Stimulated activated CD4-positive, alpha-beta T cell treated with anti-CD3 and anti-CD28 coated beads, TNF-alpha, amount 100 ng/mL, for 24 hours (primary cell): ENCODE measurements at regions not wholly inside any gene's neighbourhood (a gene's known extent, or its start where the extent isn't known, plus 50 kb on each side); places are given as distances from the start of the nearest gene placed in this dataset.
"Not testable (repeated sequence)": the region's sequence is repeated elsewhere in the genome, so short reads cannot be mapped to it uniquely, and the experiment has no call there.

Source experiments
- DNase-seq, 3 experiments: peaks; one replicate each; pipeline ENCODE4 v3.0.0-alpha.2; 2020; ENCODE audit warnings: low read depth in 3 of 3

DNA sequence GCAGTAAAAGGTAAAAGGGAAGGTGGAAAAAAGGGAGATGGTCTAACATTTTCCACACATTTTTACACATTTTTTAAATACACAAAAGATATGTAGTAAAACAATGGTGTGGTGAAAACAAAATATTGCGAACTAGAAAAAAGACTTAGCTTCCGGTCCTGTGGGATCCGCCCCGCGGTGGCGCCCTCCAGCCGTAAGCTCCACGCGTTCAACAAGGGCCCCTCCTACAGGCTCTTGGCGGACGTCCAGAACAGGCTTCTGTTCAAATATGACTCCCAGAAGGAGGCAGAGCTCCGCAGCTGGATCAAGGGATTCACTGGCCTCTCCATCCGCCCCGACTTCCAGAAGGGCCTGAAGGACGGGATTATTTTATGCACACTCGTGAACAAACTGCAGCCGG is 134.1 kb upstream of the TEKT4 start:
- DNase-seq: not testable (repeated sequence)

DNA sequence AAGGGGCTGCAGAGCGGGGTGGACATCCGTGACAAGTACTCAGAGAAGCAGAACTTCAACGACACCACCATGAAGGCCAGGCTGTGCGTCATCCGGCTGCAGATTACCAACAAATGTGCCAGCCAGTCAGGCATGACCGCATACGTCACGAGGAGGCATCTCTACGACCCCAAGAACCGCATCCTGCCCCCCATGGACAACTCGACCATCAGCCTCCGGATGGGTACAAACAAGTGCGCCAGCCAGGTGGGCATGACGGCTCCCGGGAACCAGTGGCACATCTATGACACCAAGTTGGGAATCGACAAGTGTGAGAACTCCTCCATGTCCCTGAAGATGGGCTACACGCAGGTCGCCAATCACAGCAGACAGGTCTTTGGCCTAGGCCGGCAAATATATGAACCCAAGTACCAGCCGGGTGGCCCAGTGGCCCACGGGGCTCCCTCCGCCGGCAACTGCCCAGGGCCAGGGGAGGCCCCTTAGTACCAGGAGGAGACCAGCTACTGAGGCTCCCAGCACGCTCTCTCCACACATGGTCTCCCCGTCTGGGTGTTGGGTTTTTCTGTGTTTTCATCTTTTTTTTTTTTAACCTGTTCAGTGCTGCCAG is 133.4 kb upstream of the TEKT4 start:
- DNase-seq: not testable (repeated sequence)

DNA sequence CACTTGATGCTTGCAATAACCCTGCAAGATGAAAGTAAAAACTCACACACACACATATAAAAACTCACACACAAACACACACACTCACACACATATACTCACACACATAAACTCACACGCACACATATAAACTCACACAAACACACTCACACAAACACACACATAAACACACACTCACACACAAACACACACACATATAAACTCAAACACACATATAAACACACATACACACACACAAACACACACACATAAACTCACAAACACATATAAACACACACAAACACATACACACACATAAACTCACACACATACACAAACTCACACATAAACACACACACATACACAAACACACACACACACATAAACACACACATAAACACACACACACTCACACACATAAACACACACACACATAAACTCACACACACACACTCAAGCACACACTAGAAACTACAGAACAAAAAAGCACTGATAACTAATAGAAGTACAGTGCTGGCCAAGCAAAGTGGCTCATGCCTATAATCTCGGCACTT is 117.7 kb upstream of the TEKT4 start:
- DNase-seq: no peak

DNA sequence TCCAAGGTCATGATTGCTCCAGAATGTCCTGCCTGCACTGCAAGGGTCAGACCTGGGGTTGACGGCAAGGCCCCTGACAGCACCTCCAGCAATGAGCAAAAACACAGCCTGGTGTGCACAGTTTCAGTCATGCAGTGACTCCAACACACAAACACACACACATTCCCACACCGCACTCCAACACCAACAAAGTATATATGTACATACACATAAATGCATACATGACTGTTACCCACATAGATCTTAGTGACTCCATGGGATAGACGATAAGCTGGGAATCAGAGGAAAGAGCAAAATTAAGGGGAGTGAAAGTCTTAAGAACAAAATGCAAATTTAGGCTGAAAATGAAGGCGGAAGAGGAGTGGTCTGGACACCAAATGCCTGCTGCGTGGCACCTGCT is 112.7 kb upstream of the TEKT4 start:
- no peak for DNase-seq

DNA sequence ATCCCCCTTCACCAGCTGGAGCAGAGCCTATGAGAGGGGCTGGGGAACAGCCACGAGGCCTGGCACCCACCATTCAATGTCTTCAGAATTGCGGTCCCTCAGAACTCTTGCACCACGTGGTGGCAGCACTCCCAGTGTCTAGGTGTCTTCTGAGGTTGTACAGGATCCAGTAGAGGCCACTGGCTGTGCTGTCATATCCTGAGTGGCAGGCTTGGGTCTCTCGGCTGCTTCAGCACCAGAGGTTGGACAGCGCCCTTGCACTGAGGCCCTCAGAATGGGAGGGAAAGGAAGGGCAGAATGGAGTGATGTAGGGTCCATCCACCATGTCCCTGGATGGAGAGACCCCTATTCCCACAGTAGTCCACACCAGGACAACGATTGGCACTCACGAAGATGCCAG is 112.0 kb upstream of the TEKT4 start:
- no peak for DNase-seq

DNA sequence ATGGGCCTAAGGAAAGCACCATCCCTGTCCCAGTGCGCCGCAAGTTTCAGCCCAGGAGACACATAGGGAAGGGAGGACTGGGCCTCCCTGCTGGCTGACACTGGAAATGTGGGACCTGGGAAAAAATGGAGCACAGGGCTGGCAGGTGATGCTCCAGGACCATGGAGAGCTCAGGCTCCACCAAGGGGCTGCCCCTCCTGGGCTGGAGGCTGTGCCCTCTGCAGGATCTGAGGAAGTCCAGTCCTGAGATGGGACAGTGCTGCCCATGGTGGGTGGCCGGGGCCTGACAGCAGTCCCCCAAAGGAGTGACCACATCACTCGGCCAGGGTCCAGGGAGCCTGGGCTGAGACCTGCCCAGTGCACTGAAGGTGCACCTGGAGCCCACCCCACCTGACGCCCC is 108.6 kb upstream of the TEKT4 start:
- no peak for DNase-seq

DNA sequence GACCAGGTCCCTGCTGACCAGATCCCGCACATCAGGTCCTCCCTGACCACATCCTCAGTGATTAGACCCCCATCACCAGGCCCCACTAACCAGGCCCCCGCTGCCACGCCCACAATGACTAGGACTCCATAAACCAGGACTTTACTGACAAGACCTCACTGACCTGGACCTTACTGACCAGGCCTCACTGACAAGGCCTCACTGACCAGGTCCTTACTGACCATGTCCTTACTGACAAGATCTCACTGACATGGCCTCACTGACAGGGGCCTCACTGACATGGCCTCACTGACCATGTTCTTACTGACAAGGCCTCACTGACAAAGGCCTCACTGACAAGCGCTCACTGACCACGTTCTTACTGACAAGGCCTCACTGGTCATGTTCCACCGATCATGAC is 107.9 kb upstream of the TEKT4 start:
- DNase-seq: no peak

DNA sequence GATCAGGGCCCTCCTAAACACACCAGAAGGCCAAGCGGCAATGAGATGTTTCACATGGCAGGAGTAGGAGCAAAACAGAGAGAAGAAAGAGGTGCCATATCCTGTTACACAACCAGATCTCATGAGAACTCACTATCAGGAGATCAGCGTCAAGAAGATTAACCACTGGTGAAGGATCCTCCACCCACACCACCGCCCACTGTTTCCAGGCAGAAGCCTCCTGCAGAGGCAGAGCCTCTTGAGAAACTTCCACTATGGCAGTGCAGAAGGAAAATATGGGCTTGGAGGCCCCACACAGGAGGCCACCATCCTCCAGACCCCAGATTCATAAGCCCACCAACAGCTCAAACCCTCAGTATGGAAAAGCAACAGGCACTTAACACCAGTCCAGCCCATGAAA is 106.9 kb upstream of the TEKT4 start:
- DNase-seq: peak in 1 of 3 experiments; percentile 27

DNA sequence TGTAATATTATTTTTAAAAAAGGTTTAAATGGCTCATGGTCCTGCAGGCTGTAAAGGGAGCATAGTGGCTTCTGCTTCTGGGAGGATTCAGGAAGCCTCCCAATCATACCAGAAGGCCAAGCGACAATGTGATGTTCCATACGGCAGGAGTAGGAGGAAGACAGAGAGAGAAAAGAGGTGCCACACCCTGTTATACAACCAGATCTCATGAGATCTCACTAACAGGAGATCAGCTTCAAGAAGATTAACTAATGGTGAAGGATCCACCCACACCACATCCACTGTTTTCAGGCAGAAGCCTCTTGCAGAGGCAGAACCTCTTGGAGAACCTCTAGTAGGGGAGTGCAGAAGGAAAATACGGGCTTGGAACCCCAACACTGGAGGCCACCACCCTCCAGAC is 103.9 kb upstream of the TEKT4 start:
- DNase-seq: no peak

DNA sequence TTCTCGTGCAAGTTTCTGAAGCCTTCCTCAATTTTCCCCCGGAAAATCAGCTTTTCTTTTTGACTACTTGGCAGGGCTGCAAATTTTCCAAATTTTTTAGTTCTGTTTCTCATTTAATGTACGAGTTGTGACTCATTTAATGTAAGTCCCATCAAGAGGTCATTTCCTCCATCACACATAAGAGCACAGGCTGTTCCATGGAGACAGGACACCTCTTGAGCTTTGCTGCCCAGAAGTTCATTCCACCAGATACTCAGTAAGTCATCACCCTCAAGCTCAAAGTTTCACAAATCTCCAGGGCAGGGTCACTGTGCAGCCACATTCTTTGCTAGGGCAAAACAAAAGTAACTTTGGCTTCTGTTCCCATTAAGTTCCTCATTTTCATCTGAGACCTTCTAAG is 101.5 kb upstream of the TEKT4 start:
- no peak for DNase-seq

DNA sequence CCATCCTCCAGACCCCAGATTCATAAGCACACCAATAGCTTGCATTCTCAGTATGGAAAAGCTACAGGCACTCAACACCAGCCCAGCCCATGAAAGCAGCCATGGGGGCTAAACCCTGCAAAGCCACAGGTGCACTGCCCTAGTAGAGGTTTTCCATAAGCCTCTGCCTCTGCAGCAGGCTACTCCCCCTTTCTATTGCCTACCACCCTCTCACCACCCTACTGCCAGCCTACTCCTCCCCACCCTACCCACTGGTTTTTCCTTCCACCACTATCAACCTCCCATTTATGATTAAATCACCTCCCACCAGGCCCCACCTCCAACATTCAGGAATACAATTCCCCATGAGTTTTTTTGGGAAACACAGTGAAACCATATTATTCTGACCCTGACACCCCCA is 96.4 kb upstream of the TEKT4 start:
- DNase-seq: no peak

DNA sequence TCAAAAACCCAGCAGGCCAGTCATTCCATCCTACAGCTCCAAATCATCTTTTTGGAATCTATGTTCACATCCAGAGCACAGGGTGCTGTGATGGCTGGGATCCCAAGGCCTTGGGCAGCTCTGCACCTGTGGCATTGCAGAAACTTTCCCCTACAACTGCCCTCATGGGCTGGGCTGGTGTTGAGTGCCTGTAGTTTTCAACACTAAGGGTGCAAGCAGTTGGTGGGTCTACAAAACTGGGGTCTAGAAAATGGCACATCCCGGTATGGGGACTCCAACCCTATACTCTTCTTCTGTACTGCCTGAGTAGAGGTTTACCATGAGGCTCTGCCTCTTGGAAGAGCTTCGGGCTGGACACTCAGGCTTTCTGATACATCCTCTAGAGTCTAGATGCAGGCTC is 95.2 kb upstream of the TEKT4 start:
- DNase-seq: no peak

DNA sequence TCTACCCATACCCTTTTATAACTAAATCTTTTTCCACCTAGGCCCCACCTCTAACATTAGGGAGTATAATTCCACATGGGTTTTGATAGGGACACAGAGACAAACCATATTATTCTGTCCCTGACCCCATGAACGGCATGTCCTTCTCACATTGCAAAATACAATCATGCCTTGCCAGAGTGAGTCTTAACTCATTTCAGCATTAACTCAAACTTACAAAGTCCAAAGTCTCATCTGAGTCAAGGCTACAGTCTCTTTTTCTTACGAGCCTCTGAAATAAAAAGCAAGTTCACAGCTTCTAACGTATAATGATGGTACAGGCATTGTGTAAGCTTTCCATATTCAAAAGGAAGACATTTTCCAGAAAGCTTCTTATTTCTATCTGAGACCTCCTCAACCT is 86.1 kb upstream of the TEKT4 start:
- DNase-seq: not testable (repeated sequence)

DNA sequence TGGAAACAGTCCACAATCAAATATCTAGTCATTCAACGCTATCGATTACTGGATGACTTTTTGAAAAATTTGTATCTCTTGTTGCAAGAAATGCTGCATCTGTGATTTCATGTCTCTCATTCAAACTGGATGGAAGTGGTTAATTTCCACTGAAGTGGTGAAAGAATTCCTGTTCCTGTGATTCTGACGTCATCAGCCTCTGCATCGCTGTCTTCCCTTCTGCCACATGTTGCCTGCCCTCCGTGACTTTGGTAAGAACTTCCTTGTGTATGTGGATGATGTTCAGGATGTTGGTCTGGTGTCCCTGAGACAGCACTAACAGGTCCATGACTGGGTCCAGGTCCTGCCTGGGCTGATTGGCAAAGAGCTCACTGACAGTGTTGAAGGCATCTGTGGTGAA is 84.8 kb upstream of the TEKT4 start:
- DNase-seq: not testable (repeated sequence)

DNA sequence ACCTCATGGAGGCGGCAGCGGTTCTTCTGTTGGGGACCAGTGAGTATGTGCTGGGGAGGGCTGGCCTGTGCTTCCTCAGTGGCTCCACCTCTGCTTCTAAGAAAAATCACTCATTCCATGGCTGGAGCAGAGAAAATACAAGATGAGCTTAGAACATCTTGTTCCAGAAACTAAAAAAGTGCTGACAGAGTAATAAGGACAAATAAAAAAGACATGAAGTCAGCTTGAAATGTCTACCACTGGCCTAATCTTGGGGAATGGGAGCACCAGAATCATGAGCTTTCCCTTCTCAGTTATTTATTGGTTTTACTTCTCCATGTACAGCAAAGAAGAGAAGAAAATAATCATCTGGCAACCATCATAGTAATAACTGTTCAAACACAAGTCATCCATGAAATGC is 81.1 kb upstream of the TEKT4 start:
- DNase-seq: not testable (repeated sequence)

DNA sequence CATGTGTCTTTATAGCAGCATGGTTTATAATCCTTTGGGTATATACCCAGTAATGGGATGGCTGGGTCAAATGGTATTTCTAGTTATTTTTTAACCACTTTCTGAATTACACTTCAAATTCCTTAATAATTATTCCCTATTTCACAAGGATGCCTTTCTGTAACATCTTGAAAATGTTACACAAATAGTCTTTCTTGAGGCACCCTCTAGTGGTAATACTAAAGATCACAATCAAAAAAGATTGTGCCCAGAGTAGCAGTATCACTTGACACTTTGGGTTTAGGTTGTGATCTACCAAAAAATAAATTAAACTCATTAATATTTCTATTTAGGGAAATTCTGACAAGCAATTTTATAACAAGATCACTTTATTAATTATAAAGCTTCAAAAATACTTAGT is 74.0 kb upstream of the TEKT4 start:
- not testable (repeated sequence) for DNase-seq
